Epithelial cell of esophagus (primary cell): ENCODE measurements at regions not wholly inside any gene's neighbourhood (a gene's known extent, or its start where the extent isn't known, plus 50 kb on each side); places are given as distances from the start of the nearest gene placed in this dataset.

Experiments
- DNase-seq: peaks from one replicate; pipeline ENCODE4 v3.0.0; 2010; ENCODE audit warnings: low read depth
- H3K4me3 ChIP-seq: 2 replicates; pipeline ENCODE4 v1.5.1; 2011; ENCODE audit warnings: mild to moderate bottlenecking, low read length, control low read depth
- CTCF ChIP-seq: IDR thresholded peaks from 2 replicates; pipeline ENCODE4 v1.5.1; 2011; ENCODE audit warnings: low read depth, mild to moderate bottlenecking, low read length, control low read depth, inconsistent platforms; ENCODE audit not compliant: insufficient read depth; ENCODE audit errors: missing control alignments

GRCh38 chr5:98557916-98558315 lies 215.5 kb upstream of the RGMB start:
- DNase-seq, result no peak
- no peak for TF ChIP-seq CTCF
- H3K4me3 ChIP-seq, result no peak overlapping the region

- no peak for DNase-seq
- H3K4me3 ChIP-seq, result no peak overlapping the region
- no peak for TF ChIP-seq CTCF
Observed at GRCh38 chr5:98563885-98564653, 209.4 kb upstream of the RGMB start.

- DNase-seq, result no peak
- no peak overlapping the region for H3K4me3 ChIP-seq
- TF ChIP-seq CTCF, result no peak
Observed at GRCh38 chr5:98564836-98565235, 208.6 kb upstream of the RGMB start.

GRCh38 chr5:98568336-98568735 lies 205.1 kb upstream of the RGMB start:
- DNase-seq, result no peak
- H3K4me3 ChIP-seq, result no peak overlapping the region
- TF ChIP-seq CTCF, result no peak

- TF ChIP-seq CTCF, result no peak
- no peak overlapping the region for H3K4me3 ChIP-seq
- peak; percentile 83 for DNase-seq
Observed at GRCh38 chr5:98569288-98569687, 204.2 kb upstream of the RGMB start.

GRCh38 chr5:98570010-98570409 lies 203.5 kb upstream of the RGMB start:
- TF ChIP-seq CTCF, result no peak
- H3K4me3 ChIP-seq, result no peak overlapping the region
- DNase-seq, result peak; percentile 49

- DNase-seq, result no peak
- H3K4me3 ChIP-seq, result no peak overlapping the region
- no peak for TF ChIP-seq CTCF
Observed at GRCh38 chr5:98570661-98571191, 202.7 kb upstream of the RGMB start.
